GM19035 (cell line): ENCODE measurements at regions not wholly inside any gene's neighbourhood (a gene's known extent, or its start where the extent isn't known, plus 50 kb on each side); places are given as distances from the start of the nearest gene placed in this dataset.

Experiments used
- ATAC-seq: cut with Tn5 transposase; IDR thresholded peaks from one replicate; pipeline ENCODE4 v1.9.1; 2021; ENCODE audit not compliant: unreplicated experiment

DNA sequence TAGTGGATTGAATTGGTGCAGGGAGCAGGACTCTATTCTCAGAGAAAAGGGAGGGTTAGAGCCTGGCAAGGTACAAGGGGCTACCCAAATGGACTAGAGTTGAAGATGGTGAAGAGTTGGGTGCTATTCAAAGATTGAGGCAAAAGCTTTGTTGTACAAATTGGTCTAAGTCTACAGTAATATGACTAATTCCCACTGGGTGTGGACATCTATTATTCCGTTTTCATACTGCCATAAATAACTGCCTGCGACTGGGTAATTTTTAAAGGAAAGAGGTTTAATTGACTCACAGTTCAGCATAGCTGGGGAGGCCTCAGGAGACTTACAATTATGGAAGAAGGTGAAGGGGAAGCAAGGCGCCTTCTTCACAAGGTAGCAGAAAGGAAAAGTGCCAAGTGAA, 266.3 kb downstream of the TPBG start:
- ATAC-seq = no peak

DNA sequence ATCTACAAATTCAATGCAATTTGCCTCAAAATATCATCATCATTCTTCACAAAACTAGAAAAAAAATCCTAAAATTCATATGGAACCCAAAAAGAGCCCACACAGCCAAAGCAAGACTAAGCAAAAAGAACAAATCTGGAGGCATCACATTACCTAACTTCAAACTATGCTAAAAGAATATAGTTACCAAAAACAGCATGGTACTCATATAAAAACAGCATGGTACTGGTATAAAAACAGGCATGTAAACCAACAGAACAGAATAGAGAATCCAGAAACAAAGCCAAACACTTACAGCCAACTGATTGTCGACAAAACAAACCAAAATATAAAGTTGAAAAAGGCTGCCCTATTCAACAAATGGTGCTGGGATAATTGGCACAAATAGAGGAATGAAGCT, 278.1 kb downstream of the TPBG start:
- no peak for ATAC-seq

DNA sequence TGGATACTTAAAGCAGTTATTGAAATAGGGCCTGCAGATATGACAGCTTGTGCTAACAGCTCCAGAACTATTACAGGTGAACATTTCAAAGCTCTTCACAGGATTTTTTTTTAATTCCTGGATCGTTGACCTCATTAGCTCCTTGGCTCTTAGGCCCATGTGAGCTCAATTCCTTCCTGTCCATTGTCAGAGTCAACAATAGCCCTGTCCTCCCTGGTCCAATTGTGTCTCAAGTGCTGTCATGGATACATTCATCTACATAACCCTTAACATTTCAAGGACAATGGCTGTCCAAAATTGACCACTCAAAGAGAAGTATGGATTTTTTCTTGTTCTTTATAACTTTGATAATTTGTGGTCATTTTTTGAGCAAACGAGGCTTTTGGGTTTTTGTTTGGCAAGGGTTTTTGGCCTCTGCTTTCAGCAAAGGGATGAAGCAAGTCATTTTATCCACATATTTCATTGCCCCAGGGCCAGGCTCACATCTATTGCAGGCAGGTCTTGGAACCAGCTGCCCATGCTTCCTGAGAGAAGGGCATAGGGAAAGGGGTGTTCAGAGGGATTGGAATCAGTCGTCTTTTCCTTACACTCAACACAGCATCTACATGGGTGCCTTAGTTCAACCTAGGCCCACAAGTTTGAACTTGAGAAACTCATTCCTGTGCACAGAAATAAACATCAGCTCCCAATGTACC, 282.1 kb downstream of the TPBG start:
- ATAC-seq = no peak

- ATAC-seq = no peak
Observed at GRCh38 chr6:82646231-82646615, 282.6 kb downstream of the TPBG start.

DNA sequence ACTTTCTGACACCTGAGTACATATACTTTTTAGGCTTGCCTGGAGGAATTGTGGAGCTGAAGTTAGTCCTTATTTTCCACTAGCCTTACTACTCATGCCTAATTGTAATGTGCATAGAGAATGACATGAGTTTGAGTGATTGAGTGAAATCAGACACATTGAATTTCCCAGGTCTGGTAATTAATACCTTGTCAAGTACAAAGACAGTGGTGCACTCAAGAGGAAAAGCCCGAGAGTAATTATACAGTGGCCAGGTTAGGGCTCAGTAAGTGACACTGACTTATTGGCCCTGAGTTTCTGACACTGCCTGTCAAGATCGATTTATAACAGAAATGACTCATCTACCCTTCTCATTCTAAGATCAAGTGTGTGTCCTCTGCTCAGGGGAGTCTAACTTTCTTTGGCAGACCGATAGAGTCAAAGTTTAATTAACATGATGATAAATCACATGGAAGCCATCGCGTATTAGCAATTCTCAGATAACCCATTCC, 288.3 kb downstream of the TPBG start:
- no peak for ATAC-seq

- ATAC-seq = no peak
Observed at GRCh38 chr6:82679232-82679631, 315.6 kb downstream of the TPBG start.

DNA sequence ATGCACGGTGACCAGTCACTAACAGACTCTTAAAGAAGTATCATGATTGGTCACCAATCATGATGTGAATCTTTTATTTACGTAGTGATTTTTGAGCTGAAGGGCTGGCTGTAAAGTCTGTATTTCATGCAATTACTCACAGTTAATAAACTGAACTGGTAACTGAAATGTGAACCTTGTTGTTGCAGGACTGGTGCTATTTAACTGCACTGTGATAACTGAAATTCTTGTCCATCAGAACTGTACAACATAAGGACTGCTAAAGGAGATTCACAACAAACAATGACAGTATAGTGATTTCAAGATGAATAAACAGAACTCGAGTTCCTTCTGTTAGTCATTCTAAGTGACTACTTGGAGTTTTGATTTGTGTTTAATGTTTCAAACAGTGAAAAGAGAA, 316.6 kb downstream of the TPBG start:
- ATAC-seq = no peak

- ATAC-seq = no peak
Observed at GRCh38 chr6:82681119-82681714, 317.6 kb downstream of the TPBG start.

GRCh38 chr6:82686719-82687118, 323.1 kb downstream of the TPBG start:
- ATAC-seq = no peak

DNA sequence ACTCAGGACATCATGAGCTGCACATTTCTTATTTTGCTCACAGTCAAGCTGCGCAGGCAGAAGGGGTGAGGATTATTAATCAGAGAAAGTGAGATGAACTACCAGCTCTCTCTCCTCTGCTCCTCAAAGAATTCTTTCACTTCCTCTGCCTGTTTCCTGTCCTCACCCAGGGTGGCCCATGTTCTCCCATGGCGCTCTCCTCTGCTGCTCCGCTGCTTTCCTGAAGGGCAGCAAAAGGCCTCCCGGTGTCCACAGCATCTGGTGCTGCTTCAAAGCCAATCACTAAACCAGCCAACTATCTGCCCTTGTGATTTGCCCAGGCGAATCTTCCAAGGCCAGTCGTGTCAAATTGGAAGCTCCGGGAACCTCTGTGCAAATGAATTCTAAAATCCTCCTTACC, 324.2 kb downstream of the TPBG start:
- no peak for ATAC-seq

DNA sequence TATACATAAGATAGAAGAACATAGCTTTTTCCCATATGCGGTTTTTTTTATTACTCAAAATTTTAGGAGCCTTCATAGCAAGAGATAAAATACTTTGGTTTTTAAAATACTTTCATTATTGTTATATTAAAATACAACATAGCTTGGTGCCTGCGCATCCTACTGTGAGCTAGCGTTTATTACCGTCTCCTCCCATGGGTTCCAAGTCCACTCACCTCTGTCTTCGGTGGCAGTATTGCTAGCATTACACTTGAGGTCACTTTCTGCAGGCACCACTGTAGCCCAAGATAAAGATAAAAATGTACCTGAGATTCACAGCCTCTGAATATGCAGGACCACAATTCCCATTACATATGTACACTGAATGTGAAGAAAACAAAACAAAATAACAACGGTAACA, 326.7 kb downstream of the TPBG start:
- ATAC-seq = no peak

- no peak for ATAC-seq
Observed at GRCh38 chr6:82691997-82692396, 328.4 kb downstream of the TPBG start.

DNA sequence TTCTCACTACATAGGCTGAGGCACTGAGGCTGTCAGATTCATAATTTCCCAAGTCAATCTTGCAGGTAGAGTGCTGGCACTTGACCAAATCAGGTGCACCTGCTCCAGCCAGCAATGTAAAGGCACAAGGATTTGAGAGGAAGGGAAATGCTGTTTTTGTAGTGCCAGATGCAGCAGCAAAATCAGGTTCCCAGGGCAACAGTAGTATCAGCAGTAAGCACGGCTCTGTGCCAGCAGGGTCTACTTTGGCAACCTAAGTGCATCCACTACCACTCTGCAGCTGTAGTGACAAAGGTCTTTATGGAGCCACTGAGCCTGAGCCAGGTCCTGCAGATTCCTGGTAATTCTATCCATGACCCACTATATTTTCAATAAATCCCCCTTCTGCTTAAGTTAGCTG, 329.5 kb downstream of the TPBG start:
- no peak for ATAC-seq

GRCh38 chr6:82701341-82701740, 337.7 kb downstream of the TPBG start:
- ATAC-seq = no peak

- ATAC-seq = no peak
Observed at GRCh38 chr6:82702574-82702973, 339.0 kb downstream of the TPBG start.

DNA sequence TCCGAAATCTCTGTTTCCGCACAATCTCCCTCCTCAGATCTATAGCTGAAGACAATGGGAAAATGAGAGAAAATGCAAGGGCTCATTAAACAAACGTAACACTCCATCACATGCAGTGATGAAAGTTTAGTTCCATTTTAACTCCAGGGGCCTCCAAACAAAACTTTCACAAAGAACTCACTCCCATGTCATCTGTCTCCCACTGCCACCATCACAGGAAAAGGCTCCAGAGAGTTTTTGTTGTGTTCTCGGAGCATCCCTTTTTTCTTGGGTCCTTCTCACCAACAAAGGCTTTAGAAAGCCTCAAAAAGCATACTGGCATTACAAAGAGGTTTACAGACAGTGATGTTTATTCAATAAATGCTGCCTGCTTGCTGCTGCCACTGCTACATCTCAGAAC, 339.6 kb downstream of the TPBG start:
- ATAC-seq = no peak

DNA sequence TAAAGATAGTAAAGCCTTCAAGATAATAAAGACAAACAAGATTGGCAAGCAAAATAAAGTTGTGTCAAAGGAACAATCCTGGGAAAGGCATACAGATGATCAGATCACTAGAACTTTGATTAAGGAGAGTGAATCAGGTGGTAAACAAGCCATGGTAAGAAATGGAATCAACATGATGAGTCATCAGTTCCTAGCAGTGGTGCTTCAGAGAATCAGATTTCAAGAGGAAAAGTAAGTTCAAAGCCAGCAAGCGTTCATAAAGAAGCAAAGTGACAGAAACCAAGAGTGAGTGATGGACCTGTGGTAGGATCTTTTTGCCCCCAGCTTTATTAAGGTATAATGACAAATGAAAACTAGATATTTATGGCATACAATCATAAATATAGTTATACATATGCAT, 340.4 kb downstream of the TPBG start:
- no peak for ATAC-seq

- ATAC-seq = no peak
Observed at GRCh38 chr6:82705579-82705978, 342.0 kb downstream of the TPBG start.

DNA sequence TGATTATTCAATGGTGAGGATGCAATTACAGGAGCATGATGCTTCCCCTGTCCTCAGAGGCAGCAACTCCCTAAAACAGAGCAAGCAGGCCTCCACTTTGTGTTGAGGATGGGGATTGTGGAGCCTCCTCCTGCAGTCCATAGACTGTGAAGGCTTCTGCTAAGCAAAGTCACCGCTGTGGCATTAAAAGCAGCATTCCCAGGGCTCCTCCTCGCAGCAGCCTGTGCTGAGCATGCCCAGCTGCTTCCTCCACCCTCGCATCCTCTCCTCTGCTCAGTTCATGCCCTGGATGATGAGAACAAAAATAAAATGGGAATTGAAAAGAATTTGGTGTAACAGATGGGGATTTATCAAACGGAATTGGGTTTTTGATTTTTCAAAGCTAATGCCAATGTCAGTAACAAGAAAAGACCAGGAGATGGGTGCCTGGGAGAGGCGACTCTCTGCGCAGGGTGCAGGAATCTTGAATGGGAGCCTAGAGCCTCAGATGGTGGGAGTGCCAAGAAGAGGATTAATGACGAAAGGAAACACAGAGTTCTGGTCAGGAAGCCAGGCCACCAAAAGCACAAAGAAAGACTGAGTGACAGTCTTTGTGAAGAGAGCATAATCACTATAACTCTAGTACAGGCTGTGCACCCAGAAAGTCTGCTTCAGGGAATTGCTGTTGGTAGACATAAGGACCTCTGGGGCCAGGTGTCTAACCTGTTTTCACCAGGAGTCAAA, 347.6 kb downstream of the TPBG start:
- ATAC-seq = no peak

GRCh38 chr6:82711971-82712370, 348.4 kb downstream of the TPBG start:
- ATAC-seq = no peak

DNA sequence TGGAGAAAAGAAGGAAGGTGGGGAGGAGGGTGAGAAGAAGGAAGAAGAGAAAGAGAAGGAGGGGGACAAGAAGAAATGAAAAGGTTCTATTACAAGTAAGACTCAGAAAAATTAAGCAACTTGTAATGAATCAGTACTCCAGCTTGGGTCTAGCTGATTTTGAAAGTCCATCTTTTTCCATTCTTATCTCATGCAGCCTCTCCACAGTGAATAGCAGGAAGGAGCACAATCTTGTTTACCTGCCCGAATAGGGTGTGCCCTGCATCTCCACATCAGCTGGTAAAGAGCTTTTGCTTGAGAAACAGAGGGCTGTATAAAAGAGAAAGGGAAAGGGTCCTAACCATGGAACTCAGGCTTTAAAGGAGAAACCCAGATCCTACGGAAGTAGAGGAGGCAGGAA, 348.8 kb downstream of the TPBG start:
- no peak for ATAC-seq

DNA sequence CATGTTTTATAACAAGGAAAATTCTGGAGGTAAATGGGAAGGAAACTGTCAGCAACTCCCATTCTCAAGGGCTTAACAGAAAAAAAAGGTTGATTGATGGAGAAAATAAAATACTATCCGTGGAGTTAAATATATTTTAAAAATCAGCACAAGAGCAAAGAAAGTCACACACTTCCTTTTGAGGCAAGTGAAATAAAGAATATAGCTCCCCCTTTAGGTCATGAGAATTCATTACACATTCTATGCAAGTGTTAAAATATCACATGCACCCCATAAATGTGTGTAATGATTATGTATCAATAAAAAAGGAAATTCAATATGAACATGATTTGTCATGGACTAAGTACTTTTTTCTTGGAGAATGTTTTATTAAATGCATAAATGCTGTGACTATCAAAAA, 349.2 kb downstream of the TPBG start:
- peak; percentile 49 for ATAC-seq
